RWPE1 (cell line): ENCODE measurements at regions not wholly inside any gene's neighbourhood (a gene's known extent, or its start where the extent isn't known, plus 50 kb on each side); places are given as distances from the start of the nearest gene placed in this dataset.

Experiments
- CTCF ChIA-PET: fragments of 350-600 bp; sonication (Branson Sonifier 250); formaldehyde crosslinking; extraction: SDS; loops from one replicate; lab custom pipeline; 2021; lab: Yijun Ruan, JAX
- POLR2A ChIA-PET: fragments of 400-600 bp; formaldehyde crosslinking; extraction: SDS; loops from one replicate; lab custom pipeline; 2020; ENCODE audit warnings: antibody characterized with exemption; ENCODE audit not compliant: low non-redundant PET; lab: Yijun Ruan, JAX
- DNase-seq: peaks from one replicate; pipeline ENCODE4 v3.0.0; 2012; ENCODE audit warnings: low spot score
- H3K27ac ChIP-seq: fragments of 450-650 bp; 2 replicates; pipeline ENCODE4 v1.5.1; 2017
- CTCF ChIP-seq: fragments of 450-650 bp; conservative IDR thresholded peaks from 2 replicates; pipeline ENCODE4 v1.5.1; 2017; ENCODE audit warnings: low read depth, mild to moderate bottlenecking

- CTCF ChIA-PET, result no interaction called here
- no peak for TF ChIP-seq CTCF
- POLR2A ChIA-PET, result no interaction called here
- no peak for DNase-seq
- H3K27ac ChIP-seq, result no peak overlapping the region
These were observed 122.0 kb upstream of the PUDP start for GRCh38 chrX:7269991-7270390.

- no peak for DNase-seq
- CTCF ChIA-PET, result no interaction called here
- no peak overlapping the region for H3K27ac ChIP-seq
- POLR2A ChIA-PET, result no interaction called here
- no peak for TF ChIP-seq CTCF
These were observed 121.6 kb upstream of the PUDP start for GRCh38 chrX:7269589-7269988.

GRCh38 chrX:7266288-7266687, 118.3 kb upstream of the PUDP start:
- CTCF ChIA-PET, result no interaction called here

GRCh38 chrX:7264399-7264798, 116.4 kb upstream of the PUDP start:
- POLR2A ChIA-PET, result no interaction called here
- CTCF ChIA-PET, result no interaction called here

More at GRCh38 chrX:7266288-7266687, 118.3 kb upstream of the PUDP start:
- POLR2A ChIA-PET, result no interaction called here
- TF ChIP-seq CTCF, result no peak
- no peak for DNase-seq
- H3K27ac ChIP-seq, result no peak overlapping the region

GRCh38 chrX:7263961-7264360, 116.0 kb upstream of the PUDP start:
- H3K27ac ChIP-seq, result no peak overlapping the region
- ChIA-PET POLR2A (no interaction called here), CTCF (no interaction called here)
- DNase-seq, result peak; percentile 20
- no peak for TF ChIP-seq CTCF

More at GRCh38 chrX:7264399-7264798, 116.4 kb upstream of the PUDP start:
- no peak for DNase-seq
- H3K27ac ChIP-seq, result no peak overlapping the region
- no peak for TF ChIP-seq CTCF

- no peak for DNase-seq
- no peak overlapping the region for H3K27ac ChIP-seq
- CTCF ChIA-PET, result no interaction called here
- POLR2A ChIA-PET, result no interaction called here
- no peak for TF ChIP-seq CTCF
These were observed 115.4 kb upstream of the PUDP start for GRCh38 chrX:7263330-7263729.

- TF ChIP-seq CTCF, result no peak
- POLR2A ChIA-PET, result no interaction called here
- CTCF ChIA-PET, result no interaction called here
- H3K27ac ChIP-seq, result no peak overlapping the region
- no peak for DNase-seq
These were observed 114.6 kb upstream of the PUDP start for GRCh38 chrX:7262551-7262950.
